ENCODE measurements at regions not wholly inside any gene's neighbourhood (a gene's known extent, or its start where the extent isn't known, plus 50 kb on each side); places are given as distances from the start of the nearest gene placed in this dataset.

DNA sequence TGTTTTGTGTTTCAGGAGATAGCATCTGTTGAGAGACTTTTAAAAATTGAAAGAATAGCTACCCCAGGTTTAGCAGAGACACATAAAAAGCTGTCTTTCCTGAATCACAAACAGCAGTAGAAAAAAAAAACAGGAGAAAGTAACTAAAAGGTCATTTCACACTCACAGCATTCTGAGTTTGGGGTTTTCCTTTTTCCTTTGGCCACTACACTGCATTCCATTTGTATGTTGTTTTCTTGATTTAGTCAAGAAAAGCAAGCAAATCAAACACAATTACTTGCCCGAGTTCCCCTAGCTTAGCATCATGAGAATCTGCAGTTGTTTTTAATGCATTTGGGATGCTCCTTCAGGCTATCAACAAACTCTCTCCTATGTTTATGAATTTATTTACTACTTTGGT, 161.0 kb downstream of the KCTD12 start:
- Histone ChIP-seq H3K27me3 (ENCODE audit: control insufficient read depth, insufficient read depth, low read length) (no peaks in the 10 kb centered on the region), H3K36me3 (ENCODE audit: control insufficient read depth, insufficient read depth, low read length) (no peaks in the 10 kb centered on the region), H3K4me3 (ENCODE audit: low read depth, low read length) (no peak overlapping the region)
- TF ChIP-seq, protein P1, sequence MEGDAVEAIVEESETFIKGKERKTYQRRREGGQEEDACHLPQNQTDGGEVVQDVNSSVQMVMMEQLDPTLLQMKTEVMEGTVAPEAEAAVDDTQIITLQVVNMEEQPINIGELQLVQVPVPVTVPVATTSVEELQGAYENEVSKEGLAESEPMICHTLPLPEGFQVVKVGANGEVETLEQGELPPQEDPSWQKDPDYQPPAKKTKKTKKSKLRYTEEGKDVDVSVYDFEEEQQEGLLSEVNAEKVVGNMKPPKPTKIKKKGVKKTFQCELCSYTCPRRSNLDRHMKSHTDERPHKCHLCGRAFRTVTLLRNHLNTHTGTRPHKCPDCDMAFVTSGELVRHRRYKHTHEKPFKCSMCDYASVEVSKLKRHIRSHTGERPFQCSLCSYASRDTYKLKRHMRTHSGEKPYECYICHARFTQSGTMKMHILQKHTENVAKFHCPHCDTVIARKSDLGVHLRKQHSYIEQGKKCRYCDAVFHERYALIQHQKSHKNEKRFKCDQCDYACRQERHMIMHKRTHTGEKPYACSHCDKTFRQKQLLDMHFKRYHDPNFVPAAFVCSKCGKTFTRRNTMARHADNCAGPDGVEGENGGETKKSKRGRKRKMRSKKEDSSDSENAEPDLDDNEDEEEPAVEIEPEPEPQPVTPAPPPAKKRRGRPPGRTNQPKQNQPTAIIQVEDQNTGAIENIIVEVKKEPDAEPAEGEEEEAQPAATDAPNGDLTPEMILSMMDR (IDR thresholded peaks at IDR 0.05; ENCODE audit: insufficient read depth, low read length, poor library complexity, severe bottlenecking) = no peak
- no peak for DNase-seq (ENCODE audit: low read depth)

- DNase-seq (ENCODE audit: low read depth) = no peak
These were observed 161.8 kb downstream of the KCTD12 start for GRCh38 chr13:76724421-76724820.

DNA sequence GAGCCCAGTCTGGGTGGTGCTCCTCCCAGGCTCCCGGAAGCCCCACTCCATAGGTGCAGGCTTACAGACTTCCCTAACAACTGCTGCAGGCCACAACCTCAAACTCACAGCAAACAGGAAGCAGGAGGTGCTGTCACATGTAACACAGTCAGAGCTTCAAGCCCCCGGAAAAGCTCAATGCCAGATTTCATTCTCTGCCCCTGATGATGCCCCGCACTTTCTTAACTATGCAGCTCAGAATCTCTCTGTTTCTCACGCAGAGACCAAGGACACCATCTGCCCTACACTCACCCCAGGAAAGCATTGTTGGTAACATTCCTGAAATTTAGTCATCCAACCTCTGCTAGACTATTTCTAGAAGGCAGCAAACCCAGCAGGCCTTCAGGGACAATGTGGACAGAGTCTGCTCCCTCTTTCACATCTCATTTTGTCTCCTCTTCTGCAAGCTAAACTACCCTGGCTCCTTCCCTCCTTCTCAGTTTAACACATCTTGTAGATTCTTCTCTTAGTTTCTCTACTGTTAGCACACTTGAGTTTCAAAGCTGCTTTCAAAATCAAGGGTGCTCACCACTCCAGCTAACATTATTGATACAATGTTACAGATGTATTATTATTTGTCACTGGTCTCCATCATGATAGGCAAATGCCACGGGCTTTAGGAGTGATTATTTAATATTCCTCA, 162.5 kb downstream of the KCTD12 start:
- TF ChIP-seq, protein P1 (IDR thresholded peaks at IDR 0.05; ENCODE audit: insufficient read depth, low read length, poor library complexity, severe bottlenecking) = no peak
- DNase-seq (ENCODE audit: low read depth) = peak; percentile 37
- Histone ChIP-seq H3K27me3 (ENCODE audit: control insufficient read depth, insufficient read depth, low read length) (no peaks in the 10 kb centered on the region), H3K36me3 (ENCODE audit: control insufficient read depth, insufficient read depth, low read length) (no peaks in the 10 kb centered on the region), H3K4me3 (ENCODE audit: low read depth, low read length) (no peak overlapping the region)

More at GRCh38 chr13:76724421-76724820, 161.8 kb downstream of the KCTD12 start:
- Histone ChIP-seq H3K27me3 (ENCODE audit: control insufficient read depth, insufficient read depth, low read length) (no peaks in the 10 kb centered on the region), H3K36me3 (ENCODE audit: control insufficient read depth, insufficient read depth, low read length) (no peaks in the 10 kb centered on the region), H3K4me3 (ENCODE audit: low read depth, low read length) (no peak overlapping the region)
- TF ChIP-seq, protein P1 (IDR thresholded peaks at IDR 0.05; ENCODE audit: insufficient read depth, low read length, poor library complexity, severe bottlenecking) = no peak

GRCh38 chr13:76722782-76723181, 163.4 kb downstream of the KCTD12 start:
- H3K27me3 ChIP-seq (ENCODE audit: control insufficient read depth, insufficient read depth, low read length) = no peaks in the 10 kb centered on the region
- TF ChIP-seq, protein P1 (IDR thresholded peaks at IDR 0.05; ENCODE audit: insufficient read depth, low read length, poor library complexity, severe bottlenecking) = no peak
- H3K36me3 ChIP-seq (ENCODE audit: control insufficient read depth, insufficient read depth, low read length) = no peaks in the 10 kb centered on the region
- H3K4me3 ChIP-seq (ENCODE audit: low read depth, low read length) = no peak overlapping the region
- no peak for DNase-seq (ENCODE audit: low read depth)

GRCh38 chr13:76720821-76721220, 165.4 kb downstream of the KCTD12 start:
- TF ChIP-seq, protein P1 (IDR thresholded peaks at IDR 0.05; ENCODE audit: insufficient read depth, low read length, poor library complexity, severe bottlenecking) = no peak
- Histone ChIP-seq H3K27me3 (ENCODE audit: control insufficient read depth, insufficient read depth, low read length) (no peaks in the 10 kb centered on the region), H3K36me3 (ENCODE audit: control insufficient read depth, insufficient read depth, low read length) (no peaks in the 10 kb centered on the region), H3K4me3 (ENCODE audit: low read depth, low read length) (no peak overlapping the region)
- no peak for DNase-seq (ENCODE audit: low read depth)

- Histone ChIP-seq H3K4me3 (ENCODE audit: low read depth, low read length) (no peak overlapping the region), H3K27me3 (ENCODE audit: control insufficient read depth, insufficient read depth, low read length) (no peaks in the 10 kb centered on the region), H3K36me3 (ENCODE audit: control insufficient read depth, insufficient read depth, low read length) (no peaks in the 10 kb centered on the region)
- TF ChIP-seq, protein P1 (IDR thresholded peaks at IDR 0.05; ENCODE audit: insufficient read depth, low read length, poor library complexity, severe bottlenecking) = no peak
- DNase-seq (ENCODE audit: low read depth) = no peak
These were observed 165.8 kb downstream of the KCTD12 start for GRCh38 chr13:76720416-76720815.

All from kidney epithelial cell (primary cell).